ENCODE measurements at regions not wholly inside any gene's neighbourhood (a gene's known extent, or its start where the extent isn't known, plus 50 kb on each side); places are given as distances from the start of the nearest gene placed in this dataset.

DNA sequence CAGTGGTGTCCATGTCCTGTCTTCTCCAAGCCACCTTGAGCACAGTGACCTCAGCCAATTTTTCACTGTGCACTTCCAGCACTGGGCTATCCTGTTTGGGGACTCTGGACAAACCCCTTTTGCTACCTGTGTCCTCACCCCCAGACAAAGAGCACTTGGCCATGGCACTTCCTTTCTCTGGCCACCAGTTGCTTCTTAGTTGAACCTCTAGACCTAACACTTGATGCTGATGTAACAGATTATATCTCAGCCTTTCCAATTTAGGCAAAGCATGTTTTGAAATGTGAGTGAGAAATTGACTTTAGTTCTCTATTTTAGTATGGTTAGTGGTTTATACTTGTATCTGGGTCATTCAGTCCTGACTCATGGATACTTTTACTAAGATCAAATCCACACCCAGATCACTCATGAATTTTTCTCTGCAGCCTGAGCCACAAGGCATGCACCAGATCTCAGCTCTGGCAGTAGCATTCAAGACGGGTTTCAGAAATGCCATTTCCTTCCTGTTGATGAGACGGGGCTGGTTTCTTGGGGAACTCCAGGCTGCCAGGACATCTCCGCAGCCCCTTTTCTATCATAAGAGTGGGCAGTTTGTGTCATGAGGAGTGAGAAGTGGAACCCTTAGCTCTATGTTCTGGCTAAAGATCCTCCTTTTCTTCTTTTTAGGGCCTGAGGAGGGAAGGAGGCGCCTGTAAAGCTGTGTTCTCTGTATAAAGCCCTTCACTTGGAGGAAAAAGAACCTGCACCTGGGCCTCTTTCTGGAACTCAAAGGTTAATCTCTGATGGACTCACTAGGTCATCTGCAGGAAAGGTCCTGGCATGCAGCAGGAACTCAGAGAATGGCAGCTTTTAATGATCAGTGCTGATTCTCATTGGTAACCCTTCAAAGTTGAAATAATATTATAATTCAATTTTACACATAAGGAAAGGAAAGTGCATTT, 185.6 kb upstream of the TENM4 start:
- TF ChIP-seq BHLHE40 (IDR thresholded peaks at IDR 0.05; ENCODE audit: borderline replicate concordance): no peak
- TF ChIP-seq, protein P1, sequence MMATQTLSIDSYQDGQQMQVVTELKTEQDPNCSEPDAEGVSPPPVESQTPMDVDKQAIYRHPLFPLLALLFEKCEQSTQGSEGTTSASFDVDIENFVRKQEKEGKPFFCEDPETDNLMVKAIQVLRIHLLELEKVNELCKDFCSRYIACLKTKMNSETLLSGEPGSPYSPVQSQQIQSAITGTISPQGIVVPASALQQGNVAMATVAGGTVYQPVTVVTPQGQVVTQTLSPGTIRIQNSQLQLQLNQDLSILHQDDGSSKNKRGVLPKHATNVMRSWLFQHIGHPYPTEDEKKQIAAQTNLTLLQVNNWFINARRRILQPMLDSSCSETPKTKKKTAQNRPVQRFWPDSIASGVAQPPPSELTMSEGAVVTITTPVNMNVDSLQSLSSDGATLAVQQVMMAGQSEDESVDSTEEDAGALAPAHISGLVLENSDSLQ (IDR thresholded peaks at IDR 0.05): no peak
- no peak for TF ChIP-seq ELF4 (IDR thresholded peaks at IDR 0.05)
- TF ChIP-seq FOXM1 (IDR thresholded peaks at IDR 0.05; ENCODE audit: borderline replicate concordance): no peak
- no peak for TF ChIP-seq ARNT (IDR thresholded peaks at IDR 0.05)
- TF ChIP-seq ZNF384 (IDR thresholded peaks at IDR 0.05): no peak
